ENCODE measurements at regions not wholly inside any gene's neighbourhood (a gene's known extent, or its start where the extent isn't known, plus 50 kb on each side); places are given as distances from the start of the nearest gene placed in this dataset.

DNA sequence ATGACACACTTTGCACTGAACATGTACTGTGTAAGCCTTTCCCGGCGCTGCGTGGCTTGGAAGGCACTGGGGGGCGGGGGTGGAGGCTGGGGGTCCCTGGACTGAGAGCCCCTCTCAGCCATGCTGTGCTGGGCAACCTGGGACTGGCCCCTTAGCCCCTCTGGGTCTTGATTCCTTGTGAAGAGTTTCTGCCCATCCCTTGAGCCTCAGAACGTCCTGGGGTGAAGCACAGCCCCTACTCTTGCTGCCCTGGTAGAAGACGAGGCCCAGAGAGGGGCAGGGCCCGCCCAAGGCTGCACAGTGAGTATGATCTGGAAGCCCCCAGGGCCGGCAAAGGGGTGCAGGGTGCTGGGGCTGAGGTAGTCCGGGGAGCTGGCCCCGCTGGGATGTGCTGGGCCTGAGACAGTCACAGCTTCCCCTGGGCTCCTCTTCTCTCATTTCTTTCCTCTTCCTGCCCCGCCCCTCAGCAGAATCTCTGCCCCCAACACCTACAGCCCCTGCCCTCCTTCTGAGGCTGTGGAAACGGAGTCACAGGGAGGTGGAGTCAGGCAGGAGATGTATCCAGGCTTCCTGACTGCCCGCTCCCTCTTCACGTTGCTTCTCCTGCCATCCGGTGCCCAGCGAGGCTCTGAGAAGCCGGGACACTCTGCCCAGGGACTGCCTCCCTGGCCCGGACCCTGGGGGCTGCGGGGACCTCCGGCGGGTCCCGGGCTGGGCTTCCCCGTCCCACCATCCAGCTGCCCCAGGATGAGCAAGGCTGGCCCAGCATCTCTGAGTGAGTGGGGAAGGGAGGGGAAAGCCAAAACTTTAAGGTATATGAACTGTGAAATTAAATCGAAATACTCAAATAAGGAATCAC lies 60.5 kb downstream of the UNCX start:
- Histone ChIP-seq H3K4me2 (no peak overlapping the region), H3K4me1 (replicated peaks; ENCODE audit: insufficient read depth) (no peaks in the 10 kb centered on the region), H3K9me2 (ENCODE audit: insufficient read depth) (no peaks in the 10 kb centered on the region), H3K4me3 (no peak overlapping the region), H2AFZ (no peak overlapping the region), H3K27ac (no peak overlapping the region), H3K36me3 (ENCODE audit: low read depth) (no peaks in the 10 kb centered on the region), H3F3A (ENCODE audit: insufficient read depth, low read depth) (no peaks in the 10 kb centered on the region), H4K20me1 (ENCODE audit: insufficient read depth) (no peaks in the 10 kb centered on the region), H3K9me3 (ENCODE audit: insufficient read depth, low read depth) (no peaks in the 10 kb centered on the region), H3K27me3 (ENCODE audit: insufficient read depth, low read depth) (peaks cover 91% of the 10 kb centered on the region), H3K79me2 (ENCODE audit: low read depth) (no peaks in the 10 kb centered on the region)
- no peak for DNase-seq
- ChIA-PET POLR2A (ENCODE audit: unreplicated experiment) (no interaction called here), CTCF (no interaction called here)
- TF ChIP-seq, protein P1, sequence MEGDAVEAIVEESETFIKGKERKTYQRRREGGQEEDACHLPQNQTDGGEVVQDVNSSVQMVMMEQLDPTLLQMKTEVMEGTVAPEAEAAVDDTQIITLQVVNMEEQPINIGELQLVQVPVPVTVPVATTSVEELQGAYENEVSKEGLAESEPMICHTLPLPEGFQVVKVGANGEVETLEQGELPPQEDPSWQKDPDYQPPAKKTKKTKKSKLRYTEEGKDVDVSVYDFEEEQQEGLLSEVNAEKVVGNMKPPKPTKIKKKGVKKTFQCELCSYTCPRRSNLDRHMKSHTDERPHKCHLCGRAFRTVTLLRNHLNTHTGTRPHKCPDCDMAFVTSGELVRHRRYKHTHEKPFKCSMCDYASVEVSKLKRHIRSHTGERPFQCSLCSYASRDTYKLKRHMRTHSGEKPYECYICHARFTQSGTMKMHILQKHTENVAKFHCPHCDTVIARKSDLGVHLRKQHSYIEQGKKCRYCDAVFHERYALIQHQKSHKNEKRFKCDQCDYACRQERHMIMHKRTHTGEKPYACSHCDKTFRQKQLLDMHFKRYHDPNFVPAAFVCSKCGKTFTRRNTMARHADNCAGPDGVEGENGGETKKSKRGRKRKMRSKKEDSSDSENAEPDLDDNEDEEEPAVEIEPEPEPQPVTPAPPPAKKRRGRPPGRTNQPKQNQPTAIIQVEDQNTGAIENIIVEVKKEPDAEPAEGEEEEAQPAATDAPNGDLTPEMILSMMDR (conservative IDR thresholded peaks at IDR 0.05), result no peak
- no peak for TF ChIP-seq EZH2 (IDR thresholded peaks at IDR 0.05; ENCODE audit: low read depth)
- BruUV-seq (replicated peaks), result no TSS peak
- intact Hi-C loops (cut with micrococcal nuclease; ENCODE audit: unreplicated experiment), result no loop called here

DNA sequence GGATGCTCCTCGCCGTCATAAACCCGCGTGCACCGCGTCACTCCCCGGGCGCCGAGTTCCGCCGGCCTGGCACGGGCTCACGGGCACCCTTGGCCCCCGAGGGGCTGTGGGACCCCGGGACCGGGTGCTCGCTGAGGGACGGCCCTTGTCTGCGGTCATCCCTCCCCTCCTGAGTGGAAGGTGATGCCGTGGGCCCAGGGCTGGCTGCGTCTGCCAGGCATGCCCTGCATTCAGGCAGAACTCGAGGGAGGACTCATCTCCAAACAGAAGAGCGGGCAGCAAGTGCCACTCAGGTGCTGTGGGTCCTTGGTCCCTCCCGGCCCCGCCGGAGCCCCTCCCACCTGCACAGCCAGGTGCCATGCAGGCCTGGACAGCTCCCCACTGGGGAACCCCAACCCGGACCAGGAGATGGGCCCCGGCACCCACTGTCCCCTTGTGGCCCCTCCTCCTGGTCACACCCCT lies 61.3 kb downstream of the UNCX start:
- Histone ChIP-seq H2AFZ (no peak overlapping the region), H3F3A (ENCODE audit: insufficient read depth, low read depth) (no peaks in the 10 kb centered on the region), H3K4me3 (no peak overlapping the region), H3K27ac (no peak overlapping the region), H4K20me1 (ENCODE audit: insufficient read depth) (no peaks in the 10 kb centered on the region), H3K9me2 (ENCODE audit: insufficient read depth) (no peaks in the 10 kb centered on the region), H3K9me3 (ENCODE audit: insufficient read depth, low read depth) (no peaks in the 10 kb centered on the region), H3K4me2 (no peak overlapping the region), H3K79me2 (ENCODE audit: low read depth) (no peaks in the 10 kb centered on the region), H3K4me1 (replicated peaks; ENCODE audit: insufficient read depth) (no peaks in the 10 kb centered on the region), H3K36me3 (ENCODE audit: low read depth) (no peaks in the 10 kb centered on the region), H3K27me3 (ENCODE audit: insufficient read depth, low read depth) (peaks cover 91% of the 10 kb centered on the region)
- ChIA-PET POLR2A (ENCODE audit: unreplicated experiment) (no interaction called here), CTCF (interaction anchor here (0.7 kb wide), 1 partner anchor 117 kb away, joined by 3 read pairs; no protein-coding TSS in a partner anchor)
- TF ChIP-seq, protein P1 (conservative IDR thresholded peaks at IDR 0.05), result no peak
- peak; percentile 48; the same call in 1 of the 2 replicates for TF ChIP-seq EZH2 (IDR thresholded peaks at IDR 0.05; ENCODE audit: low read depth)
- BruUV-seq (replicated peaks), result no TSS peak
- no peak for DNase-seq
- intact Hi-C loops (cut with micrococcal nuclease; ENCODE audit: unreplicated experiment), result no loop called here

DNA sequence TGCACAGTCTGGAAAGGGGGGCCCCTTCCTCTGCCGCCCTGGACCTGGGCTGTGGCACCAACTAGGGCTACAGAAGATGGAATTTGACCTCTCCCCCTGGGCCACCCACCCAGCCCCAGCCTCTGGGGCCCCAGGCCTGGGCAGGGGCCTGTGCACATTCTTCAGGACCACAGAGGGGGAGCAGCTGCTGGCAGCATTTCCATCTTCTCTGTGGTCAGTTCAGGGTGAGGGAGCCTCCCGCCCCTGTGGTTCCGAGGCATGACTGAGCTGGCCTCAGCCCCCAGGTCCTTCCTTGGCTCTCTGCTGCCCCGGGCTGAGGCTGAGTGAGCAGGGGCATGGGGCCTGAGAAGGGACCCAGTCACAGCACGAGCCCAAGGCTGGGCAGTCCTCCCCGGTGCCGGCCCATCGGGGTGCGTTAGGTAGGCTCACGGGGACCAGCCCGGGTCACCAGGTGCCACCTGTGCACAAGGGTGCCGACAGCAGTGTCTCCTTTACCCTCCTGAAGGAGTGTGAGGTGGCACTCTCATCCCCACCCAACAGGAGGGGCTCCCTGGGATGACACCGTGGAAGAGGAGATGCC lies 63.2 kb downstream of the UNCX start:
- no peaks in the 10 kb centered on the region for H3K9me2 ChIP-seq (ENCODE audit: insufficient read depth)
- TF ChIP-seq, protein P1 (conservative IDR thresholded peaks at IDR 0.05), result no peak
- no peak for TF ChIP-seq EZH2 (IDR thresholded peaks at IDR 0.05; ENCODE audit: low read depth)
- BruUV-seq (replicated peaks), result no TSS peak
- no peaks in the 10 kb centered on the region for H3K9me3 ChIP-seq (ENCODE audit: insufficient read depth, low read depth)
- H4K20me1 ChIP-seq (ENCODE audit: insufficient read depth), result no peaks in the 10 kb centered on the region
- intact Hi-C loops (cut with micrococcal nuclease; ENCODE audit: unreplicated experiment), result no loop called here
- ChIA-PET CTCF (no interaction called here), POLR2A (ENCODE audit: unreplicated experiment) (no interaction called here)
- H2AFZ ChIP-seq, result no peak overlapping the region
- no peaks in the 10 kb centered on the region for H3K4me1 ChIP-seq (replicated peaks; ENCODE audit: insufficient read depth)
- DNase-seq, result no peak
- no peaks in the 10 kb centered on the region for H3K79me2 ChIP-seq (ENCODE audit: low read depth)
- H3F3A ChIP-seq (ENCODE audit: insufficient read depth, low read depth), result no peaks in the 10 kb centered on the region
- H3K36me3 ChIP-seq (ENCODE audit: low read depth), result no peaks in the 10 kb centered on the region
- peaks cover 91% of the 10 kb centered on the region for H3K27me3 ChIP-seq (ENCODE audit: insufficient read depth, low read depth)
- no peak overlapping the region for H3K27ac ChIP-seq
- no peak overlapping the region for H3K4me3 ChIP-seq
- no peak overlapping the region for H3K4me2 ChIP-seq

Measured in PC-9 (cell line).